Activated B cell treated with CpG ODN at 0.5 μM for 24 hours (primary cell): ENCODE measurements at regions not wholly inside any gene's neighbourhood (a gene's known extent, or its start where the extent isn't known, plus 50 kb on each side); places are given as distances from the start of the nearest gene placed in this dataset.
A peak's percentile ranks its signal among the peaks of the same experiment; 100 is the strongest.

ENCODE experiments used
- ATAC-seq: fragments of 200-7000 bp; cut with Tn5 transposase; one replicate; pipeline ENCODE4 v1.10.0; 2021; ENCODE audit warnings: low read depth, mild to moderate bottlenecking, moderate library complexity
- CTCF ChIA-PET: fragments of 350-600 bp; sonication (Branson Sonifier 250); formaldehyde crosslinking; loops from one replicate; lab custom pipeline; 2021; ENCODE audit warnings: antibody characterized with exemption; lab: Charles Lee
- POLR2A ChIA-PET: fragments of 350-600 bp; sonication (Branson Sonifier 250); formaldehyde crosslinking; loops from one replicate; lab custom pipeline; 2021; ENCODE audit warnings: antibody characterized with exemption; lab: Charles Lee
- DNase-seq: peaks from one replicate; pipeline ENCODE4 v3.0.0; 2022
- H3K27ac Mint-ChIP-seq: one replicate; pipeline ENCODE4 v1.8.0; 2020; ENCODE audit warnings: mixed read lengths
- H3K27me3 Mint-ChIP-seq: one replicate; pipeline ENCODE4 v1.8.0; 2021; ENCODE audit warnings: mixed read lengths
- H3K36me3 Mint-ChIP-seq: one replicate; pipeline ENCODE4 v1.8.0; 2021; ENCODE audit warnings: low read depth, mixed read lengths
- H3K4me1 Mint-ChIP-seq: one replicate; pipeline ENCODE4 v1.8.0; 2021; ENCODE audit warnings: mixed read lengths
- H3K4me3 Mint-ChIP-seq: one replicate; pipeline ENCODE4 v1.8.0; 2020; ENCODE audit warnings: mild to moderate bottlenecking, mixed read lengths
- H3K9me3 Mint-ChIP-seq: one replicate; pipeline ENCODE4 v1.8.0; 2020; ENCODE audit warnings: mixed read lengths
- intact Hi-C: fragments of 100-400 bp; cut with micrococcal nuclease; formaldehyde crosslinking; loops from one replicate; pipeline ENCODE4 v1.15.1; 2024
- TF ChIP-seq, protein P1 (sequence below): fragments of 200-600 bp; IDR thresholded peaks from one replicate; pipeline ENCODE4 v1.8.0; 2022; ENCODE audit warnings: antibody characterized with exemption, mild to moderate bottlenecking

- peak overlapping the region; percentile 80 for H3K4me3 Mint-ChIP-seq
- H3K27me3 Mint-ChIP-seq, result no peaks in the 10 kb centered on the region
- ChIA-PET POLR2A (interaction anchor here (0.6 to 5.8 kb wide), 4 partner anchors 18 to 239 kb away, joined by 7 to 120 read pairs (median 20); partner anchors contain the start of gene EZR), CTCF (interaction anchor here (1.0 to 2.3 kb wide), 4 partner anchors 10 to 208 kb away, joined by 3 to 9 read pairs (median 4); no protein-coding TSS in a partner anchor)
- no peaks in the 10 kb centered on the region for H3K9me3 Mint-ChIP-seq
- DNase-seq (no peak), ATAC-seq (no peak)
- intact Hi-C loops, result loop anchor here (5.0 kb wide), 1 partner anchor 45 kb away; no protein-coding TSS in a partner anchor
- peaks cover 60% of the 10 kb centered on the region for H3K4me1 Mint-ChIP-seq
- peak overlapping the region; percentile 96 for H3K27ac Mint-ChIP-seq
- TF ChIP-seq, protein P1, sequence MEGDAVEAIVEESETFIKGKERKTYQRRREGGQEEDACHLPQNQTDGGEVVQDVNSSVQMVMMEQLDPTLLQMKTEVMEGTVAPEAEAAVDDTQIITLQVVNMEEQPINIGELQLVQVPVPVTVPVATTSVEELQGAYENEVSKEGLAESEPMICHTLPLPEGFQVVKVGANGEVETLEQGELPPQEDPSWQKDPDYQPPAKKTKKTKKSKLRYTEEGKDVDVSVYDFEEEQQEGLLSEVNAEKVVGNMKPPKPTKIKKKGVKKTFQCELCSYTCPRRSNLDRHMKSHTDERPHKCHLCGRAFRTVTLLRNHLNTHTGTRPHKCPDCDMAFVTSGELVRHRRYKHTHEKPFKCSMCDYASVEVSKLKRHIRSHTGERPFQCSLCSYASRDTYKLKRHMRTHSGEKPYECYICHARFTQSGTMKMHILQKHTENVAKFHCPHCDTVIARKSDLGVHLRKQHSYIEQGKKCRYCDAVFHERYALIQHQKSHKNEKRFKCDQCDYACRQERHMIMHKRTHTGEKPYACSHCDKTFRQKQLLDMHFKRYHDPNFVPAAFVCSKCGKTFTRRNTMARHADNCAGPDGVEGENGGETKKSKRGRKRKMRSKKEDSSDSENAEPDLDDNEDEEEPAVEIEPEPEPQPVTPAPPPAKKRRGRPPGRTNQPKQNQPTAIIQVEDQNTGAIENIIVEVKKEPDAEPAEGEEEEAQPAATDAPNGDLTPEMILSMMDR, result no peak
- H3K36me3 Mint-ChIP-seq, result no peaks in the 10 kb centered on the region
Observed at GRCh38 chr6:158912655-158913054, 87.3 kb downstream of the RSPH3 start.

GRCh38 chr6:158911746-158912480, 88.1 kb downstream of the RSPH3 start:
- H3K27ac Mint-ChIP-seq, result peak overlapping the region; percentile 96
- TF ChIP-seq, protein P1, result no peak
- DNase-seq (no peak), ATAC-seq (no peak)
- peaks cover 58% of the 10 kb centered on the region for H3K4me1 Mint-ChIP-seq
- POLR2A ChIA-PET, result interaction anchor here (0.5 to 5.8 kb wide), 13 partner anchors 11 to 1331 kb away, joined by 3 to 120 read pairs (median 5); partner anchors contain the start of gene EZR
- H3K4me3 Mint-ChIP-seq, result peak overlapping the region; percentile 80
- peaks cover 4% of the 10 kb centered on the region for H3K9me3 Mint-ChIP-seq
- no peaks in the 10 kb centered on the region for H3K36me3 Mint-ChIP-seq
- CTCF ChIA-PET, result interaction anchor here (1.0 to 2.3 kb wide), 6 partner anchors 40 to 208 kb away, joined by 3 to 9 read pairs (median 4); no protein-coding TSS in a partner anchor
- intact Hi-C loops, result loop anchor here (2.0 to 5.0 kb wide), 8 partner anchors 13 to 207 kb away; partner anchors contain the start of gene EZR
- H3K27me3 Mint-ChIP-seq, result no peaks in the 10 kb centered on the region

DNA sequence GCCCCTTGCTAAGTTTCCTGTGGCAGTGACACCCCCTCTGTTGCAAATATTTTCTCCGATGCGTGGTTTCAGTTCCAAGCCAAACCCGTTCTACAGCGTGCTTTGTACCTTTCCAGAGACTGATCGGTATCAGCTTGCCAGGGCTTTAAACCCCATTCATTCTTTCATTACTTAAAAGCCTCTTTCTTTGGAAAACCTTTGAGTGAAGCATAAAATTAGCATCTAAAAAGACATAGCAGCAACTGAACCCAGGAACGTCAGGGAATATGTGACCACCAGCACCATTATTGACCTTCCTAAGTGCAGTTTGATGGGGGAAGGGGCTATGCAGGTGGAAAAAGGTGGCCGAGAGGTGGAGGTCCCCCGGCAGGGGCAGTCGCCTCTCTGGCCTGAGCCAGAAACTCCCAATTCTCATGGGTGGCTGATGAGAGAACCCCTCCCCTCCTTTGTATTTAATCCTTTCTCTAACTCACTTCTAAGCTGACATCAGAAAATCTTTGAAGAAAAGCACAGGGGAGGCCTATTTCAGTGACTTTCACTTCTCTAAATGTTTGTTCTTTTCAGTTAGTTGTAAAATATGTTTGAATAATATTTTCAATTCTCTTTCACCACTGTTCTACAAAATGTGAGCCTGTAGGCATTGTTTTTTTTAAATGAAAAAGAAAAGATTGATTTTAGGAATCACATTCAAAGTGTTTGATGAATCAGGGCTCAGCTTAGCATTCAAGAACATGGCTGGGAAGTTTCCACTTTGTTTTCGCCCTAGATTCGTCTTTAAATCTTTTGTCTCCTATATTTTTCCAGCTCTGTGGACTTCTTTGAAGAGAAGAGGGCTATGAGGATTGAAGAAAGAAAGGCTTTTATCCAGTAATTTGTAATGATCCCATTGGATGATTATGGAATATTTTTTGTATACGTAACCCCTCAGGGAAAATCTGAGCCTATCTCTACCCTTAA, 89.2 kb downstream of the RSPH3 start:
- TF ChIP-seq, protein P1, result no peak
- ATAC-seq (peak; percentile 76), DNase-seq (peak; percentile 36)
- POLR2A ChIA-PET, result interaction anchor here (0.6 to 5.8 kb wide), 22 partner anchors 11 to 239 kb away, joined by 3 to 120 read pairs (median 4); partner anchors contain the start of gene EZR
- CTCF ChIA-PET, result interaction anchor here (0.6 to 2.3 kb wide), 6 partner anchors 16 to 195 kb away, joined by 3 to 9 read pairs (median 4); no protein-coding TSS in a partner anchor
- H3K27ac Mint-ChIP-seq, result peak overlapping the region; percentile 96
- H3K27me3 Mint-ChIP-seq, result no peaks in the 10 kb centered on the region
- peaks cover 58% of the 10 kb centered on the region for H3K4me1 Mint-ChIP-seq
- intact Hi-C loops, result loop anchor here (1.0 to 5.0 kb wide), 9 partner anchors 14 to 206 kb away; partner anchors contain the start of gene EZR
- peaks cover 2% of the 10 kb centered on the region for H3K36me3 Mint-ChIP-seq
- H3K9me3 Mint-ChIP-seq, result peaks cover 10% of the 10 kb centered on the region
- H3K4me3 Mint-ChIP-seq, result peak overlapping the region; percentile 80

GRCh38 chr6:158909938-158910337, 90.1 kb downstream of the RSPH3 start:
- H3K27me3 Mint-ChIP-seq, result no peaks in the 10 kb centered on the region
- H3K9me3 Mint-ChIP-seq, result peaks cover 18% of the 10 kb centered on the region
- peak overlapping the region; percentile 96 for H3K27ac Mint-ChIP-seq
- CTCF ChIA-PET, result interaction anchor here (1.0 to 1.4 kb wide), 2 partner anchors 49 to 194 kb away, joined by 3 to 4 read pairs; no protein-coding TSS in a partner anchor
- peaks cover 8% of the 10 kb centered on the region for H3K36me3 Mint-ChIP-seq
- intact Hi-C loops, result loop anchor here (1.0 to 5.0 kb wide), 9 partner anchors 15 to 205 kb away; partner anchors contain the start of gene EZR
- POLR2A ChIA-PET, result interaction anchor here (0.6 to 5.8 kb wide), 10 partner anchors 12 to 208 kb away, joined by 3 to 120 read pairs (median 8); partner anchors contain the start of gene EZR
- TF ChIP-seq, protein P1, result no peak
- peaks cover 53% of the 10 kb centered on the region for H3K4me1 Mint-ChIP-seq
- DNase-seq (no peak), ATAC-seq (no peak)
- peak overlapping the region; percentile 54 for H3K4me3 Mint-ChIP-seq
